SH-SY5Y (cell line): ENCODE measurements at regions not wholly inside any gene's neighbourhood (a gene's known extent, or its start where the extent isn't known, plus 50 kb on each side); places are given as distances from the start of the nearest gene placed in this dataset.

Source experiments
- GATA2 ChIP-seq: IDR thresholded peaks from 2 replicates; pipeline ENCODE4 v1.6.1; 2011; ENCODE audit warnings: mild to moderate bottlenecking, low read depth, low read length
- GATA3 ChIP-seq: IDR thresholded peaks from 2 replicates; pipeline ENCODE4 v1.6.1; 2011; ENCODE audit warnings: low read depth, mild to moderate bottlenecking, low read length, moderate library complexity

- TF ChIP-seq GATA2 (no peak), GATA3 (no peak)
Measured at GRCh38 chr6:167404385-167405049, 79.6 kb downstream of the TTLL2 start.
